ENCODE measurements at regions not wholly inside any gene's neighbourhood (a gene's known extent, or its start where the extent isn't known, plus 50 kb on each side); places are given as distances from the start of the nearest gene placed in this dataset.

DNA sequence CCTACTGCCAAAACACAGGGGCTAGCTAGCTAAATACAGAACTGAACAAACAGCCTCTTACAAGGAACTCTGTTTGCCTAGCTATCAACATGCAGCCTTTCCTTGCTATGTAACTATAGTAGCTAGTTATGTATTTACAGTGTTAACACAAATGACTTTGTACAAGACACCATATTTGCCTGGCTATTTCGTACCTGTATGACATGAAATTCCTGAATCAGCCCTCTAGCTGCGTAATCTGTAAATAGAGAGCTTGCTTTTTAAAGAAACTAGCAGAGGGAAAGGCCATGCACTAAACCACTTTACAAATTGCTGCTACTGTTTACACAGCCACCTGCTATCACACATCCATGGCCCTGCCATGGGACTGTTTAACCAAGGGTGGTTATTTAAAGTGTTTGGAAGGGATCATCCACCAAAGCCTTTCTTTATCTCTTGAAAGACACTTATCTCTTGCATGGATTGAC, 248.7 kb downstream of the TFCP2L1 start:
- no peak for DNase-seq

DNA sequence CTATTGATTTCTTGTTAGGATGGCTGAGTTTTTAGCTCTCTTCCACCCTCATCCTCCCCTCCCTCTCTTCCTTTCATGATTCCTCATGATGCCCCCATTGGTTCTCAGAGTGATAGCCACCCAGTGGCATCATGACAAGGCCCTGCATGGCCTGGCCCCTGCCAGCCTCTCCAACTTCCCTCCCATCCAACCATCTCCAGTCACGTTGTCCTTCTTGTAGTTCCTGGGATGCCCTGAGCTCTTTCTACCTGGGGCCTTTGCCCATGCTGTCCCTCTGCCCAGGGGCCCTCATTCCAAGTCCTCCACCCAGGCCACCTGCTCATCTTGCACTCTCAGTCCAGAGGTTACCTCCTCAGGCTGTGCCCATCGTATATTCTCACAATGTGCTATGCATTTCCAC, 247.5 kb downstream of the TFCP2L1 start:
- no peak for DNase-seq

DNA sequence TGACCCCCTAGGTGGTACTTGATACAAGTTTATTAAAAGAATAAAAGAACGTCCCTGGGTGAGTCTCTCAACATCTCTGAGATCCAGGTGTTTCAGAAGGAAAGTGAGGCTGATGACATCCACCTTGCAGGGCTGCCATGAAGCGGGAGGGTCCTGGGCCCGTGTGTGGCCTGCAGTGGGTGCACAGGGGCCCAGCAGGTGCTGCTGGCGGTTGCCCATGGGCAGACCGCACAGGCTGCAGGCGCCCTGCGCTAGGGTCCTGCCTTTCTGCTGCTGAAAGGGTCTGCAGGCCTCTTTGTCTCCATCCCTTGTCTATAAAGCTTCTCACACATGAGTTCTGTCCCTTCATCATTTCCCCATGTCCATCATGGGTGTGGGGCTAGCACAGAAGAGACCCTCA, 247.0 kb downstream of the TFCP2L1 start:
- DNase-seq = no peak

DNA sequence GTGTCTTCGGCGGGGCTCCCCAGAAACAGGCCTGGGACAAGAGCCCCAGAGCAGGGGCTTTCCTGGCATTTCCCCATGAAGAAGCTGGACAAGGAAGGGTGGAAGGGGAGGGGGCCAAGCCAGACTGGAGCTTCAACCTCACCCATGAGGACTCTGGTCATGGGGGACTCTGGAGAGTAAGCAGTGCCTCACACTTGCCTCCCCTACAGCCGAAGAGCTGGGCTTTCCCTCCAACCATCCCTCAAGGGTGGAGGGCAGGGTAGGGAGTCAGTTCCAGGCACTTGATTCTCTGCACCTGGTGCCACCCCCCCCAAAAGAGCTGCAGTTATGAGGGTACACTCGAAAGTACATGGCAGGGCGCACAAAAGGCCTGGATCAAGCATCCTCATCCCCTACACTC, 246.6 kb downstream of the TFCP2L1 start:
- DNase-seq = no peak

DNA sequence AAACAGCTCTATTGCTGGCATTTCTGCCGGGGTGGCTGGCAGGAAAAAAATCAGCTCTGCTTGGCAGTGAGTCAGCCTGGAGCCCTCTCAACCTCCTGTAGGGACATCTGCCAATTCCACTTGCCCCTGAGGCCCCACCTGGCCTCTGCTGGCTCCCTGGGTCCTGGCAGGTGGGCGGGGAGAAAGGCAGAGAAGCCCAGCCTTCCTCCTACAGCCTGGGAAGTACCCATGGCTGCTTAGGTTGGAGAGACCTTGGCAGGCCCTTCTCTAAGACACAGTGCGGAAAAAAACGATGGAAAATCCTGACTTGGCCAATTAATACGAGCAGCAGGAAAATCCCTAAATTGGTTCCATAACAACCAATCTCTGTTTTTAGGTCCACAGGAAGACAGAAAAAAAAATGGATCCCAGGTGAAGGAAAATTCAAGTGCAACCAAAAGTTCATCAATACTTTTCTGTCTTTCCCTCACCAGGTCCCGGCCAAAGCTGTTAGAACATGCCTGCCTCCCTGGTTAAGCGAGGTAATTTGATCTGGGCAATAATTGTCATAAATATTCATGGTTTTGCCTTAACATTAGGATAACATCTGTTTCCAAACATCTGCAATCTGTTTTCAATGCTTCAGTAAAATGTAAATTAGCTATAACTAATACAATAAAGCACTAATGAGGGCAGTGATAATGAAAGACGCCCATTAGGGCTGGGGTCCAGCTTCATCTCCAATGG, 245.9 kb downstream of the TFCP2L1 start:
- no peak for DNase-seq

GRCh38 chr2:121039679-121040078, 245.3 kb downstream of the TFCP2L1 start:
- DNase-seq = no peak

DNA sequence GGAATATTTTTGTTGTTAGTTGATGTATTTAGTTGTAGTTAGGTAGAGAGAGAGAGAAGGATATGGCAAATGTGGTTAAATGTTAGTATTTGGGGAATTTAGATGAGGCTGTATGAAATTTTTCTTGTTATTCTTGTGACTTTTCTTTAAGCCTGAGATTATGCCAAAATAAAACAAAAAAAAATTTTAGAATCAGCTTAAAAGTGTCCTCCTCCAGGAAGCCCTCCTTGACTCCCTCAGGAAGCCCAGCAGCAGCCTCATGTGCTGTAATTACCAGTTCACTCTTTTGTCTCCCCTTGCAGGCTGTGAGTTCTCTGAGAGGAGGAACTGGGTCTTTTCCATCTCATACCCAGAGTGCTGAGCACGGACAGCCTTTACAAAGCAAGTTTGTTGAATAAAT, 243.5 kb downstream of the TFCP2L1 start:
- DNase-seq = no peak

- no peak for DNase-seq
Measured at GRCh38 chr2:121043061-121043826, 241.8 kb downstream of the TFCP2L1 start.

DNA sequence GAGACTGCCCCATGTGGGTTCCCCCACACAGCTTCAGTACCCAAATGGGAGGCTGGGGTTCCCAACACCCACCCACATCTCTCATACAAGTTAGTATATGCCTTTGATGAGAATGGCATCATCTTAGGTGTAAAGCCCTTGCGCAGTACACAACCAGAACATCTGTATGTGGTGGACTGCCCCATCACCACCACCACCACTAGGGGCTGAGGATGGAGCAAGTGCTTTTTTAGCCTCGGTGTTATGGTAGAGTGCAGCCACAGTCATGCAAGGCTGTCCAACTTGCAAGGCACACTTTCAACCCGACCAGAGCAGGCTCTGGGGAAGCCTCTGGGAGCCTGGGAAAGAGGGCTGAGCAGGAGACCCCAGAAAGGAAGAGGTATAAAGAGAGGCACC, 241.2 kb downstream of the TFCP2L1 start:
- DNase-seq = no peak

GRCh38 chr2:121044412-121044811, 240.6 kb downstream of the TFCP2L1 start:
- DNase-seq = no peak

- DNase-seq = no peak
Measured at GRCh38 chr2:121045245-121045644, 239.8 kb downstream of the TFCP2L1 start.

- DNase-seq = no peak
Measured at GRCh38 chr2:121046335-121046734, 238.7 kb downstream of the TFCP2L1 start.

- no peak for DNase-seq
Measured at GRCh38 chr2:121047383-121047782, 237.6 kb downstream of the TFCP2L1 start.

DNA sequence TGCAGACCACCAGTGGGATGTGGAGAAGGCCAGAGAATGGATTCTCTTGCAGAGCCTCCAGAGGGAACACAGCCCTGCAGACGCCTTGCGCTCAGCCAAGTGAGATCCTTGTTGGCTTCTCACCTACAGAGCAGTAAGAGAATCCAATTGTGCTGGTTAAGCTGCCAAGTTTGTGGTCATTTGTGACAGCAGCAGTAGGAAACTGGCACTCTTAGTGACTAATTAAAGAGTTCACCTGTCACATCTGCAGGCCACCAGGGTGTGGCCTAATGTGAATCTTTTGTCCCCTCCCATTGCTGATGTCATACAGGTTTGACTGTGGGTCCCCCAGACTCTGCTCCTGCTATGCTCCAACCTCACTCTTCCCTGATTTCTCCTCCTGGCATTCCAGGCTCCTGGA, 235.9 kb downstream of the TFCP2L1 start:
- no peak for DNase-seq

GRCh38 chr2:121049950-121050585, 234.9 kb downstream of the TFCP2L1 start:
- no peak for DNase-seq

- DNase-seq = no peak
Measured at GRCh38 chr2:121051311-121051710, 233.7 kb downstream of the TFCP2L1 start.

DNA sequence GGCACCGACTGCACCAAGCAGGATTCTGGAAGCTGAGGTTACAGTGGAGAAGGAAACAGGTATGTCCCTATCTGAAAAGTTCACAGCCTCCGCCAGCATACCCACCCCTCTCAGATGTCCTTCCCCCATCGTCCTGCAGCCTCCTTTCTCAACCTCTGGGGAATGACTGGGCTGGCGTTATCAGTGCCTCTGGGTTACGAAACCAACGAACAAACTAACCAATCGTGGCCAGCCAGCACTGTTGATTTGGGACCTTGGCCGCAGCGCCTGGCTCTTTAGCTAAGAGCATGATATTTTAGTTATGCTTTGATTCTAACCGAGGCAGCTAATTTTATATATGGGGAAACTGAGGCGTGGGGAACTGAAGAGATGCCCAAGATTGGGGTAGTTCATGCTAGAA, 233.0 kb downstream of the TFCP2L1 start:
- no peak for DNase-seq

DNA sequence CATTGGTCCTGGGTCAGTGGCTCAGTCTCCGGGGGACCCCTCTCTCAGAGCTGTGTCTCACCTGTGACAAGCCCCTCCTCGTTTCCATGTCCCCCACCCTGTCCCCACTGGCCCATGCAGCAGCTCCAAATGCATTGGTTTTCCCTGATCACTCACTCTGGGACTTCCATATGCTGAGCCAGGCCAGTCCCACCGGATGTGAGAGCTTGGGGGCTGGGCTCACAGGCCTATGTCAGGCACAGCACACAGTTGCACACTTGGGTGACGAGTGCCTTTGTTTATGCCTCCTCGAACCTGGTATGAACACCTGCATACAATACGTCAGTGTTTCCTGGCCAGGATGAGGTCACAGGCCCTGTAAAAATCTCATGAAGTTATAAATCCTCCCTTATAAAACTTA, 232.5 kb downstream of the TFCP2L1 start:
- DNase-seq = no peak

GRCh38 chr2:121055088-121055487, 229.9 kb downstream of the TFCP2L1 start:
- DNase-seq = no peak

DNA sequence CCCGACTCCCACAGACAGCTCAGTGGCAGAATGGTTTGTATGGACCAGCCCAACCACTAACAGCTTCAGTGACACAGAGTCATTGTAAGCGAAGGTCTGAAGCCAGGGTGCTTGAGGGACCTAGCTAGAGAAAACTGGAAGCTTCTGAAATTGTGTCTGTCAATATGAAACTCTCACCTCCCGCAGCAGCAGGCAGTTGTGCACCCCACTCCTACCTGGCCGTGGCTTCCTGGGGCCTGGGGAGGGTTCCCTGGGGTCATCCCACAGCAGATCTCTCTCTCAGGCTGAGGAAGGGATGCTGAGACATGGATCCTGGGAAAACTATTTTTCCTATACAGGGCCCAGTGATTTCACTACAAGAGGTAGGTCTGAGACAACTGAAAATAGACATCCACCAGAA, 229.5 kb downstream of the TFCP2L1 start:
- no peak for DNase-seq

- no peak for DNase-seq
Measured at GRCh38 chr2:121058852-121059558, 226.0 kb downstream of the TFCP2L1 start.

- no peak for DNase-seq
Measured at GRCh38 chr2:121059651-121060649, 225.1 kb downstream of the TFCP2L1 start.
